ENCODE measurements at regions not wholly inside any gene's neighbourhood (a gene's known extent, or its start where the extent isn't known, plus 50 kb on each side); places are given as distances from the start of the nearest gene placed in this dataset.
"Not testable (repeated sequence)": the region's sequence is repeated elsewhere in the genome, so short reads cannot be mapped to it uniquely, and the experiment has no call there.

DNA sequence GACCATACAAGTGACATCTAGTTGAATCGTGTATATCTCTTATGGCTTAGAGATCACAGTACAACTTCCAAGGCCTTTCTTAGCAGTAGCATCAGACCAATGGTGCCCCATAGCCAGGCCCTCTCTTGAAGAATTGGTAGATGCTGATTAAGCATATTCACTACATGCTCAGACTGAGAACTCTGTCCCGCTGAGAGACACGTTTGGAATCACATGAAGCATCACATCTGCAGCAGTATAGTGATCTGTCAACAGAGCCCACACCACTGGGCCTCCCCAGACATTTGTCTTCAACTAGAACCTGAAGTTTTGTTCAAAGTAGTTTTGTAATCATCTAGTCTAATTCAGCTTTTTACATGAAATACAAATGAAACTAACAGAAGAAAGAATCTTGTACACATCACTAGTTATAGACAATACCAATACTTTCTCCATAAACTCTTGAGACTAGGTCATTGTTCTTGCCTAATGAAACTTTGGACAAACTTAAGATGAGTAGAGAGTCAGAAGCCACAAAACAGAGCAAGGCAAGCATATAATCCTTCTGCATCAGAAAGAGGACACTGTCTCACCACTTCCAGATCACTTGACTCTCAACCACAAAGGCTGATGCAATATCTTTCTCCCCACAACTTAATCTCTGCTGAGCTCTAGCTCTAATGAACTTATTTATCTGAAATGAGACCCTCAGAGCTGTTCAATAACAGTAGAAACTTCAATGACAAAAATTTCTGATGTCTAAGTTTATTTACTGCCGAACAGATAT, 182.7 kb downstream of the TBX18 start:
- DNase-seq (ENCODE audit: low read depth): peak; percentile 37

DNA sequence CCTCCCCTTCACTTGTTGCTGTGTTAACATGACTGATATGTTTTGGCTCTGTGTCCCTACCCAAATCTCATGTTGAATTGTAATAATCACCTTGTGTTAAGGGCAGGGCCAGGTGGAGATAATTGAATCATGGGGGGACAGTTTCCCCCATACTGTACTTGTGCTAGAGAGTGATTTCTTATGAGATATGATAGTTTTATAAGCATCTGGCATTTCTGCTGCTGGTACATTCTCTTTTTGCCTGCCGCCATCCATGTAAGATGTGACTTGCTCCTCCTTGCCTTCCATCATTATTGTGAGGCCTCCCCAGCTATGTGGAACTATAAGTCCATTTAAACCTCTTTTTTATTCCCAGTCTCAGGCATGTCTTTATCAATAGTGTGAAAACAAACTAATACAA, 185.0 kb downstream of the TBX18 start:
- DNase-seq (ENCODE audit: low read depth): no peak

DNA sequence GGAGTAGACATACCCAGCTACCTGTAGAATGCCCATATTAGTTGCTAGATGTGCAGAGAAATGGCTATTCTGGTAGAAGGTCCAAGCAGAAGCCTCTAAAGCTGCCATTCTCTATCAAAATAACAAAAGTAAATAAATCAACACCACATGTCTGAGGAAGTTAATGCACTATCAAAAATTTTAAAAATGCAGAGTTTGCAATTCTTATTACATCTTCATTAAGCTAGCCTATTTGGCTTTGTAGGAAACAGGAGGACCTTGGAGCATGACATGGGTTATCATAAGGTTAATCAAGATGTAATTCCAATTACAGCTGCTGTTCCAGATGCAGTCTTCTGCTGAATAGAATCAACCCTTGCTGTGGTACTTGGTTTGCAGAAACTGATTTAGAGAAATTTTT, 188.4 kb downstream of the TBX18 start:
- DNase-seq (ENCODE audit: low read depth): no peak

DNA sequence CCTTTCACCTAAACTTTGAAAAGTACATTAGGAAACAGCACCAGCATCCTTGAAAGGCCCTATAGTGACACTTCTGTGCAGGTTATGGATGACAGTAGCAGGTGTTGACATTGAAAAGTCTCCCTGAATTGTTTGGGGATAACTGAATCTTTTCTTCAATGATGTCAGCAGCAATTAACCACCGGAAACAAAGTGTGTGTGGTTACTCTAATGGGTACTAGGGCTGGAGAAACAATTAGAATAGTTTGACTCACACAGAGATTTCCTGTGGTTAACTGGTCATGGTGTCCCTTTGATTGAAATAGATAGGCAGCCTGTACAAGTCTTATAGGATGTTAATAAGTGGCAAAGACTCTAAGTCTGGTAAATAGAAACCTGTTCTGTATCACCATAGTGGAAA, 189.1 kb downstream of the TBX18 start:
- no peak for DNase-seq (ENCODE audit: low read depth)

DNA sequence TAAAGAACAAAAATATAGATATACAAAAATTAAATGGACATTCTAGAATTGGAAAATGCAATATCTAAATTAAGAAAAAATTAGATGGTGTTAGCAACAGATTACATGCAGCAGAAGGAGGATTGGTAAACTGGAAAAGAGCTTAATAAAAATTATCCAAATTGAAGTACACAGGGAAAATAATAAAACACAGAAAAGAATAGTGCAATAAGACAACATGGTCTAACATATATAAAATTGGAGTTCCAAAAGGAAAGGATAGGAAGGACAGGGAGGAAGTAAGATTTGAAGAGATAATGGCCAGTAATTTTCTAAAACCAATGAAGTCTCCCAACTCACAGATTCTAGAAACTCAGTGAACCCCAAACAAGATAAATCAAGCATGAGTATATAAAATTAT, 194.5 kb downstream of the TBX18 start:
- DNase-seq (ENCODE audit: low read depth): no peak

DNA sequence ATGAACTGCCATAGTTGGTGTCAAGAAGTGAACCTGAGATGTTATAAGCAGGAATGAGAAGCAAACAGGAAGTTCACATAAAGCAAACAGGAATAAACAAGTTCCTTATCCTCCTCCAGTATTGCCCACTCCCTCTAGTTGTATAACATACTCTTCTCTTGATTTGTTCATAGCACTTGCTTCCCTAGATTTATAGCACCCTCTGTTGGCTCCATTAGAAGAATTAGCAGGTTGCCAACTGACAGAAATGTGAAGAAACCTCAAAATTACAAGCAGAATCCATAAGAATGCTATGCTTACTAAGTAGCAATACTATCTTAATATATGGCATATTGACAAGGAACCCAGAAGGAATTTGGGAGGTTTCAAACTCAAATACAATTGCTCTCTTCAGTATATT, 195.4 kb downstream of the TBX18 start:
- DNase-seq (ENCODE audit: low read depth): no peak

DNA sequence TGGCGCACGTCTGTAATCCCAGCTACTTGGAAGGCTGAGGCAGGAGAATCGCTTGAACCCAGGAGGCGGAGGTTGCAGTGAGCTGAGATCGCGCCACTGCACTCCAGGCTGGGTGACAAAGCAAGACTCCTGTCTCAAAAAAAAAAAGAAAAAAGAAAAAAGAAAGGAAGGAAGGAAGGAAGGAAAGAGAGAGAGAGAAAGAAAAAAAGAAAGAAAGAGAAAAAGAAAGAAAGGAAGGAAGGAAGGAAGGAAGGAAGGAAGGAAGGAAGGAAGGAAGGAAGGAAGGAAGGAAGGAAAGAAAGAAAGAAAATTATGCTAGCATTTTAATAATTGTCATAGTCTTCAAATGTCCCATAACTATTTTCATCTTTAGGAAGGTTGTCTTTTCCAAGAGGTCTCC, 198.7 kb downstream of the TBX18 start:
- not testable (repeated sequence) for DNase-seq (ENCODE audit: low read depth)

DNA sequence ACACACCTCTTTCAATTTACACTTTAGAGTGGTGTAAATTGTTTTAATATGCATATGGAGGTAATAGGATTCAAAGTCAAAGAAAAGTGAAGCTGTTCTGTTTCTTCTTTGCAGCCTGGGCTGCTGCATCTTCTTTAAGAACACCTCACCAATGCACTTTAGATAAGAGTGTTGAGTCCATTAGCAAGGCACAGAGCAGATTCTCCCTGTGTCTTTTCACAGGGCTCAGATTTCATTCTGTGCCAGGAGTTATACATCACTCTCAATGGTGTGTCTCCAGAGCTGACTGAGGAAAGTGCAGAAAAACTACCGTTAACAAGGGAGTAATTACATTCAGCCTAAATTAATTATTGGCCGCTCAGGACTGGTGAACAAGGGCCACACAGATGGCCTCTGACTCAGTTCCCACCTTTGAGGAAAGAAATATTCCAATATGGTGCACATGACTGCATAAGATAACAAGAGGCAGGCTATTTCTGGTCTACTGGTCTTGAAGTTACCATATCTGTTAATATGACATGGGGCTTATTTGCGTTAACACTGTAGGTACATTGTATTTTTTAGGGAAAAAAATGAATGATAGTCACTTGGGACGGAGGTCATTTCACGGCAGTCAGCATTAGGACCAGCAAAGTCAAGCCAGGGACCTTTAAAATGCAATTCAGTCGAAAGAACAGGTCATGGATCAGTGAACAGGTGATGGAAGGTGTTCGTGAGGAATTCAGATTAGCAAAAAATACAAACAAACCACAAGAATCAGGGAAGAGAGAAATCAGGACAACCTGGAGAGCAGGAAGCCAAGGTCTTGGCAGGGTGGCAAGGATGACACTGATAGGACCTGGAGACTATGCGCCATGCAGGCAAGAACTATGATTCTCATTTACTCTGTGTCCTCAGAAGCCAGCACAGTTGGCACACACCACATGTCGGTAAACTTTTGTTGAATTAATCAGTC, 203.7 kb downstream of the TBX18 start:
- no peak for DNase-seq (ENCODE audit: low read depth)

DNA sequence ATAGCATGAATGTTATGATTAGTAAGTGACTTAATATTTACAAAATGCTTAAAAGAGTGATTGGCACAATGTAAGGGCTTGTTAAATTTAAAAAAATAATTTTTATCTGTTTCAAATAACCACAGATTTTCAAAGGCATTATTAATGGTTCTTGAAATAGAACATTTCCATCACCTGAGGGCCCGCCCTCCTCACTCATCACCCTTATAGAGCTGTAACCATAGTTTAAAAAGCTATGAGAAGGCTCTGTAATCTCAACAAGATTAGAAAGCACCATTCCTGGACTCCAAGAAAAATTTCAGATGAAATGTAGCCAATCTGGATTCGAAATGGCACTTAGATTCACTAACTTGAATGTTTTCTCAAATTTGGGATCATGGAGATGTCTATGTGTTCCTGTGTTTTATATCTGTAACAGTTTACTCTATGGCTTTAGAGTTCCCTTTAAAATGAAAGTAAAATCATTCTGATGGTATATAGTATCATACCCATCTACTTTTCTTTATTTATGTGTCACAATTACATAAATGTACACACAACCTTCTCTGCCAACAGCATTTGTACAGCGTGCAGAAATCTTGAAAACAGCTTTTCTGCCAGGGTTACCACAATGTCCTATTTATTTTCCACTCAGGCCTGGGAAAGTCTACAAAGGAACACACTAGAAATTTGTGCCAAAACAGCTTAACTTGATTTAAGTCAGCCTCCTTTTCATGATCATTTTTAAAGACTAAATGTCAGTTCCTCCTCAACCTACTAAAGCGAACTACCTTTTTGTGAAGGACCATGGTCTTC, 207.7 kb downstream of the TBX18 start:
- no peak for DNase-seq (ENCODE audit: low read depth)

DNA sequence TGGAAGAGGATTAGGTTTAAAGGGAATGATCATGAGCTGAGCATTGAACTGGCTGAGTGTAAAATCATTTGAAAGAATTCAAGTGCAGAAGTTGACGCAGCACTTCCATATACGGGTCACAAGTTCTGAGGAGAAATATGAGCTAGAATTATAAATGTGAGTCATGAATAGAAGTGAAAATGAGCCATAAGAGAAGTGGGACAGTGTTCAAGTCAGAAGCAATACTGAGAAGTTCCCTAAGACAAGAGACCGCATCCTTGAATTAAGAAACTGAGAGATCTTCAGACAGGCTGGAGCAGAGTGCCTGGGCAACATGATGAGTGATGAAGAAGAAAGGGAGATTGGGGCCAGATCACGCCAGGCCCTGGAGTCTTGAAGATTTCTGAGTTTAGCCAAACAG, 209.7 kb downstream of the TBX18 start:
- no peak for DNase-seq (ENCODE audit: low read depth)

DNA sequence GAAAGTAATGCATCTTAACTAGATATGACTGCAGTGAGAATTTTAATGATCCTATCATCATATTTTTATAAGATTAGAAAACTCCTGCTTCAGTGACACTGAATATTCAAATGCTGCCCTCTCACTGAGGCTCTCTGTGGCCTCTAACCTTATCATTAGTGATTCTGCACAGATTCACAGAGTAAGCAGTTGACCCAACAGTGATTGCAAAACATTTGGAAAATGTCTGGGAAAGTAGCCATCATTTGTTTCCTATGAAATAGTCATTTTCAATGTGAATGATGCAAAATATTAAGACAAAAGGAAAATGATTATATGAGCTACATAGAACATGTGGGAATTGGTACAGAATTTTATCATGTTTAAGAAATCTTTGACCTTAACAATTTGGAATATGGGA, 210.3 kb downstream of the TBX18 start:
- DNase-seq (ENCODE audit: low read depth): no peak

DNA sequence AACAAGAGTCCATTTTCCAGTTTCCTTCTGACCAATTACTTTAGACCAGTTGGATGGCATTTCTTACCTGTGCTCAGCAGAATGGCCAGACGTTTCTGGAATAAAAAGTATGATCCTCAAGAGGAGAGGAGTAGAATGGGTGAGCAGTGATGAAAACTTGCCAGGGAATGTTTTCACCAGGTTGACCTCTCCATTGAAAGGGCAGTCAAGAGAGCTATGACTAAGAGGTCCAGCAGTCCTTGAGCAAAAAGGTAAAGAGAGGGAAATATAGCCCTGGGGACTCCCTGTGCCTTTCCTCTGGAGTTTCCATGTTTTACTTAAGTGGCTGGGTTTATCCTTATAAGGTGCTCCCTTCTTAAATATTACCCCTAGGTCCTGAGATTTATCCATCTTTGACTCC, 210.9 kb downstream of the TBX18 start:
- no peak for DNase-seq (ENCODE audit: low read depth)

DNA sequence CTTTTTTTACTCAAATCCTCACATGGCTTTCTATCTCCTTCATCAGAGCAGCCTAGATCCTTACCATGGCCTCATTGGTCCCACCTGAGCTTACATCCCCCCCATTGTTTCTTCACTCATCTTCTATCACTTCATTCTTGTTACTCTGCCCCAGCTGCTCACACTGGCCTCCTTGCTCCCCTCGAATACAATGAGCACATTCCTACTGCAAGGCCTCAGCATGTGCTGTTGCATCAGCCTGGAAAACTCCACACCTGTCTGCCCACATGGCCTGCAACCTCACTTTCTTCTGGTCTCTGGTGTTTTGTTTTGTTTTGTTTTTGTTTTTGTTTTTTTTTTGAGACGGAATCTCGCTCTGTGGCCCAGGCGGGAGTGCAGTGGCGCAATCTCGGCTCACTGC, 212.6 kb downstream of the TBX18 start:
- no peak for DNase-seq (ENCODE audit: low read depth)

DNA sequence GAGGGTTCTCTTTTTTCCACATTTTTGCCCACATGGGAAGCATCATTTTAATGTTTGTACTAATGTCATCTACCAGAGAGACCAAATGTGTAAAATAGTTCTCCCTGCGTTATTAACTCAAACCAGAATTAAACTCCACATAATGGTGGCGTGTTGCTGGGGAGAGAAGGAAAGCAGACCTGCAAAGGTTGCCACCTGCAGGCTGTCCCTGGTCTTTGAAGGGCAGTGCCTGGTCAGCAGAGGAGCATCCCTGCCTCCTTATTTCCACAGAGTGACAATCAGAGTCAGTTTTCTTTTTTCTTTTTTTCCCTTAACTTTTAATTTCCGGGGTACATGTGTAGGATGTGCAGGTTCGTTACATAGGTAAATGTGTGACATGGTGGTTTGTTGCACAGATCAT, 214.5 kb downstream of the TBX18 start:
- no peak for DNase-seq (ENCODE audit: low read depth)

DNA sequence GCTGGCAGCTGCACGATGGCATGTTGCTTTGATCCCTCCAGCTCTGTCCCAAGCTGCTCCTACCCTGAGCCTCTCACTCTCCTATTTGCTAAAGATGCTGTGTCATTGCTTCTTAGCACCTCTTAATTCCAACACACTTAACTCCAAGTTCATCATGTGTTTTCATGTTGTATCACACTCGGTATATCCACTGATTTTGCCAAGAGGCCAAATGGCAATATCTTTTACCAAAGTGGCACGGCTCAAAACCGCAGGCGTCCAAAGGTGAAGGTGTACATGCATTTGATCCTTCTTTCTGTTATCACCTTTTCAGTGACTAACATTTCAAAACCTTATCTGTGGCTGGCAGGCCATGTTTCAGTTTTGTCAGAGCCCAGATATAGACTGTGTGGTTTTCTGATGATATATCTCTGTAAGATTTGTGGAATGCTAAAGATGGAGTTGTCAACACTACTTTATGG, 217.0 kb downstream of the TBX18 start:
- no peak for DNase-seq (ENCODE audit: low read depth)

DNA sequence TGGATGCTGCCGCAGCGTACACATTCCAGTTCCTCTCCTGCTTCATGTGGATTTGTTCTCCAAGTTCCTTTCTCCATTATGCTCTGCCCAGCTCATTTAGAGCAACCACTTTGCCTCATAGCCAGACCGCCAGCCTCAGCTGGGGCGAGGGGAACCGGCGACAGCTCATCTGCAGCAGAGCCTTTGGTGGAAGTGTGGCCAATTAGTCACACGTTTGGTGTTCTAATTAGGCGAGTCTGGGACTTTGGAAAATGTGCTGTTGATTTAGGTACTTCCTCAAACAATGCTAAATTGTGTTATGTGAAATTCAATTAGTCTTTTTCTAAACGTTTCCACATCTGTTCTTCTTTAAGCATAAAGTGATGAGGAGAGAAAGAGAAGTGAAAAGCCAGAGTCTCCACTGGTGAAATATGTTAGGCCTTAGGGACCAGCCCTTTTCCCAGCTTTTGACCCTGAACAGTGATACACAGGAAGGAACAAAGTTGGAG, 217.9 kb downstream of the TBX18 start:
- no peak for DNase-seq (ENCODE audit: low read depth)

DNA sequence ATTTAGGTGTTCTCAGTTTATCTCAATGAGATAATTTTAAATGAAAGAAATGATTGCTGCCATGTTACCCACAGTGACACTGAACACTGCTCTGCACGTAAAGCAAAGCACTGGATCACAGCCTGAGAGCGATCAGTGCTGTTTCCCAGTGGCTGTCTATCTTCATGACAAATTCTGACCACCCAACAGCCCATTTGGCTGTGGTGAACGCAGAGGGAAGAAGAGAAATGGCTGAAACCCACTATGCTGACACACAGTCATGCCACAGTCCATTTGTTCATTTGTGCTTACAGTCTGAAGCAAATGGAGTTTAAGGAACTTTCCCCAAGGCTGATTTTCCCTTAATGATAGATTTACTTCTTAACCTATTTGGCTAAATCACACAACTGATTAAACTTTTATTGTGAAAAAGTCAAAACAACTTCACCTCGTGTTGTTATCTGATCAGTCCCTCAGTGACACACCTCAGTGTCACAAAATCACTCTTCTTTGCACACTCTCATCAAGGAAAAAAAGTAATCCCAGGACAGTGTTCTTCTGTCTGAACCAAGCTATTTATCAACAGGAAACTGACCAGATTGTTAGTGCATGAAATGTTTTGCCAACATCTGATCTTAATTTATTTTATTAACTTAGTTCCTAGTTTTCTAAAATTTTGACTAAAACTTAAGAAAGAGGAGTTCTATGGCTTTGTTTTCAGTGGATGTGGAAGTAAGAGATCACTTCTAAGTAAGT, 225.1 kb downstream of the TBX18 start:
- DNase-seq (ENCODE audit: low read depth): no peak

DNA sequence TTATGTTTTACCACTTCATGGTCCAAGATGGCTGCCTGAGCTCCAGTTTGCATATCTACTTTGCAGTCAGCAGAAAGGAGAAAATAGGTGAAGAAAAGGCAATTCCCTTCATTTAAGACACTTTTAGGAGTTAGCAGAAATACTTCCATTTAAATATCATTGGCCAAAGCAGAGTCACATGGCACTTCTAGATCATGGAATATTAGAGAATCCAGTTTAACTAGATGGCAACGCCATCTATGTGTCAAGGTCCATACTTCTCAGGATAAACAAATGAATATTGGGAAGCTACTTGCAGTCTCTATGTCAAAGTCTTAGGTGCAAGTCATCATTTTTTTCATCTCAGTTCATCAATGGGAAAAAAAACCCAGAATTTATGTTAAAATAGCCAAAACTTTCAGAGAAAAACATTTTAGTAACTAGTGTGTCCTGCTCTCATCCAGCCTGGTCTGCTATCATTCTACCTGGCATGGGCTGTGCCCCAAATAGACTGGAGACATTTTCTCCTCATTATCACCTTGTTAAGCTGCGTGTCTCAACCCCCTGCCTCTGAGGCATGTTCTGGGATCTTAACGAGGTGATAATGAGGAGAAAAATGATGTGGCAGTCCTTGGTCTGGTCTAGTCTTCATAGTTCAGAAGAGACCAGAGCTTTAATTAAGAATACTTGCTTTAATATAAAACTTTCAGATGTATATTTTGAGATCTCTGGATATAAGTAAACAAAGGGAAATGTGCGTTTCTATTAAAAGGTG, 227.3 kb downstream of the TBX18 start:
- DNase-seq (ENCODE audit: low read depth): no peak

DNA sequence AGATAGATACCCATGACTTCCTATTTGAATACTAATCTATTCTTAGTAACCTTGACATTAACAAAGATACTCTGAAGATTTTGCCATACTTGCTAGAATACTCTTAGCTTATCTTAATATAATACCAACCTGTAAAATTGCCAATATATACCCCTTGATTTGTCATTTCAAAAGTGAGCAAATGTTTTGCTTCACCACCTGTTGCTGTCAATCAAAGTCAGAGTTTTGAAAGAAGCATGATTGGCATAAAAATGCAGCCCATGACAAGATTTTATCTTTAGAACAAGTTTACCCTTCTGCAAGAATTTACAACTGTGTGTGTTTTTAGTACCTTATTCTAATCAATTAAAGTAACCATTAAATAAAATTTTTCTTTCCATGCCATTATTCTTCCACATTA, 236.2 kb downstream of the TBX18 start:
- DNase-seq (ENCODE audit: low read depth): no peak

DNA sequence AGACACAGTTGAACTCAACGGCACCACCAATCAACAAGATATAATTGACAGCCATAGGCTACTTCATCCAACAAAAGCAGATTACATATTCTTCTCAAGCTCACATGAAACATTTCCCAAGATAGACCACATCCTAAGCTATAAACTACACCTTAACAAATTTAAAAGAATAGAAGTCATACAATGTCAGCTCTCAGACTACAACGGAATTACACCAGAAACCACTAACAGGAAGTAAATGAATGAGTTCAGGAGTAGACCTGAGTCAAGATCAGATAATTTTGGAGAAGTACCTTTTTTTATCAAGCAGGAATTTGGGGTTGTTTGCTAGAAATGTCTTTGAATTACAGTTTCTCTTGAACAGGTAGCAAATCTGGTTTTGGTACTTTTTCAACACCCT, 237.8 kb downstream of the TBX18 start:
- no peak for DNase-seq (ENCODE audit: low read depth)

DNA sequence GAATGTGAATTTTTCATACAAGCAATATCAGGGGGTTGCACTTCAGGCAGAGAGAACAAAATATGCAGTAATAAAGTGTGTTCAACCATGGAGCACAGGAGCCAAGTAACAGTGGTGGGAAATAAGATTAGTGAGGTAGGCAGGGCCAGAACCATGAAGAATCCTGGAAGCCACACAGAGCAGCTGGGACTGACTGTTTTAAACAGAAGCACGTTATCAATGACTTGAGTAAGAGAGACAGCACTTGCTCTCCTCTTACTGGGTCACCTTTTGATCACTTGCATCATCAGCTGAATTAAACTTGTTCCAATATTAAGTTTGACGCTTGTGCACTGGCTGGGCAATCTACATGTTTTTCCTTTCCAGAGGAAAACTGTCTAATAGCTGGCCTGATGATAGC, 238.5 kb downstream of the TBX18 start:
- DNase-seq (ENCODE audit: low read depth): no peak

Data from CMK (cell line).